Erythroblast (primary cell): ENCODE measurements at regions not wholly inside any gene's neighbourhood (a gene's known extent, or its start where the extent isn't known, plus 50 kb on each side); places are given as distances from the start of the nearest gene placed in this dataset.

Source experiments
- GATA1 ChIP-seq: IDR thresholded peaks from 2 replicates; pipeline ENCODE4 v1.6.1; 2011; ENCODE audit warnings: low read depth, mild to moderate bottlenecking, control low read depth, low read length, moderate library complexity
- POLR2A ChIP-seq: IDR thresholded peaks from 2 replicates; pipeline ENCODE4 v1.6.1; 2011; ENCODE audit warnings: mild to moderate bottlenecking, low read length

- TF ChIP-seq POLR2A (no peak), GATA1 (no peak)
These were observed 174.1 kb downstream of the MN1 start for GRCh38 chr22:27627444-27627833.
